ENCODE measurements at regions not wholly inside any gene's neighbourhood (a gene's known extent, or its start where the extent isn't known, plus 50 kb on each side); places are given as distances from the start of the nearest gene placed in this dataset.

- no peak for DNase-seq
Measured at GRCh38 chr2:58560531-58560930, 319.4 kb upstream of the FANCL start.

- no peak for DNase-seq
Measured at GRCh38 chr2:58558881-58559280, 317.8 kb upstream of the FANCL start.

- DNase-seq: no peak
Measured at GRCh38 chr2:58557176-58557575, 316.1 kb upstream of the FANCL start.

GRCh38 chr2:58553937-58554336 lies 312.8 kb upstream of the FANCL start:
- no peak for DNase-seq

- DNase-seq: no peak
Measured at GRCh38 chr2:58553522-58553921, 312.4 kb upstream of the FANCL start.

- DNase-seq: no peak
Measured at GRCh38 chr2:58545300-58546280, 304.5 kb upstream of the FANCL start.

- no peak for DNase-seq
Measured at GRCh38 chr2:58543442-58543841, 302.3 kb upstream of the FANCL start.

- DNase-seq: no peak
Measured at GRCh38 chr2:58541511-58541910, 300.4 kb upstream of the FANCL start.

GRCh38 chr2:58540681-58541080 lies 299.6 kb upstream of the FANCL start:
- DNase-seq: no peak

GRCh38 chr2:58539973-58540372 lies 298.8 kb upstream of the FANCL start:
- no peak for DNase-seq

GRCh38 chr2:58535990-58536389 lies 294.9 kb upstream of the FANCL start:
- DNase-seq: no peak

- DNase-seq: no peak
Measured at GRCh38 chr2:58535182-58535581, 294.1 kb upstream of the FANCL start.

- DNase-seq: no peak
Measured at GRCh38 chr2:58533376-58533775, 292.3 kb upstream of the FANCL start.

- DNase-seq: no peak
Measured at GRCh38 chr2:58532641-58533040, 291.5 kb upstream of the FANCL start.

- no peak for DNase-seq
Measured at GRCh38 chr2:58527647-58528046, 286.5 kb upstream of the FANCL start.

- DNase-seq: no peak
Measured at GRCh38 chr2:58521803-58522554, 280.9 kb upstream of the FANCL start.

- DNase-seq: no peak
Measured at GRCh38 chr2:58520903-58521302, 279.8 kb upstream of the FANCL start.

- DNase-seq: no peak
Measured at GRCh38 chr2:58517881-58518280, 276.8 kb upstream of the FANCL start.

GRCh38 chr2:58516695-58517094 lies 275.6 kb upstream of the FANCL start:
- no peak for DNase-seq

GRCh38 chr2:58515827-58516573 lies 274.9 kb upstream of the FANCL start:
- DNase-seq: no peak

- DNase-seq: no peak
Measured at GRCh38 chr2:58514252-58514651, 273.1 kb upstream of the FANCL start.

GRCh38 chr2:58512878-58513277 lies 271.8 kb upstream of the FANCL start:
- DNase-seq: no peak

GRCh38 chr2:58508006-58508405 lies 266.9 kb upstream of the FANCL start:
- no peak for DNase-seq

Measured in Kasumi-1 (cell line).